Fibroblast of the aortic adventitia (primary cell): ENCODE measurements at regions not wholly inside any gene's neighbourhood (a gene's known extent, or its start where the extent isn't known, plus 50 kb on each side); places are given as distances from the start of the nearest gene placed in this dataset.

Source experiments
- DNase-seq: peaks from one replicate; pipeline ENCODE4 v3.0.0-alpha.2; 2010; ENCODE audit warnings: low read depth
- H3K4me3 ChIP-seq: 2 replicates; pipeline ENCODE4 v1.5.1; 2011; ENCODE audit warnings: low read depth, mild to moderate bottlenecking, control low read depth, low read length, moderate library complexity
- CTCF ChIP-seq: IDR thresholded peaks from 2 replicates; pipeline ENCODE4 v1.5.1; 2011; ENCODE audit warnings: mild to moderate bottlenecking, low read length, control low read depth, inconsistent platforms; ENCODE audit not compliant: insufficient read depth

GRCh38 chr5:74394528-74394915 is 246.0 kb downstream of the ENC1 start:
- no peak for TF ChIP-seq CTCF
- H3K4me3 ChIP-seq: no peak overlapping the region
- DNase-seq: no peak

- no peak for DNase-seq
- TF ChIP-seq CTCF: no peak
- H3K4me3 ChIP-seq: no peak overlapping the region
Measured at GRCh38 chr5:74393943-74394342, 246.6 kb downstream of the ENC1 start.

GRCh38 chr5:74392711-74393351 is 247.7 kb downstream of the ENC1 start:
- peak; percentile 18 for DNase-seq
- no peak overlapping the region for H3K4me3 ChIP-seq
- TF ChIP-seq CTCF: no peak

GRCh38 chr5:74391410-74391809 is 249.1 kb downstream of the ENC1 start:
- TF ChIP-seq CTCF: no peak
- no peak for DNase-seq
- H3K4me3 ChIP-seq: no peak overlapping the region

GRCh38 chr5:74390822-74391221 is 249.7 kb downstream of the ENC1 start:
- no peak overlapping the region for H3K4me3 ChIP-seq
- TF ChIP-seq CTCF: no peak
- peak; percentile 23 for DNase-seq

GRCh38 chr5:74390306-74390637 is 250.3 kb downstream of the ENC1 start:
- no peak for TF ChIP-seq CTCF
- no peak for DNase-seq
- no peak overlapping the region for H3K4me3 ChIP-seq
